IPS DF 4.7 (cell line): ENCODE measurements at regions not wholly inside any gene's neighbourhood (a gene's known extent, or its start where the extent isn't known, plus 50 kb on each side); places are given as distances from the start of the nearest gene placed in this dataset.

Experiments used
- DNase-seq: peaks from one replicate; pipeline ENCODE4 v3.0.0-alpha.2; 2013; ENCODE audit warnings: low spot score; ENCODE audit errors: extremely low read depth

DNA sequence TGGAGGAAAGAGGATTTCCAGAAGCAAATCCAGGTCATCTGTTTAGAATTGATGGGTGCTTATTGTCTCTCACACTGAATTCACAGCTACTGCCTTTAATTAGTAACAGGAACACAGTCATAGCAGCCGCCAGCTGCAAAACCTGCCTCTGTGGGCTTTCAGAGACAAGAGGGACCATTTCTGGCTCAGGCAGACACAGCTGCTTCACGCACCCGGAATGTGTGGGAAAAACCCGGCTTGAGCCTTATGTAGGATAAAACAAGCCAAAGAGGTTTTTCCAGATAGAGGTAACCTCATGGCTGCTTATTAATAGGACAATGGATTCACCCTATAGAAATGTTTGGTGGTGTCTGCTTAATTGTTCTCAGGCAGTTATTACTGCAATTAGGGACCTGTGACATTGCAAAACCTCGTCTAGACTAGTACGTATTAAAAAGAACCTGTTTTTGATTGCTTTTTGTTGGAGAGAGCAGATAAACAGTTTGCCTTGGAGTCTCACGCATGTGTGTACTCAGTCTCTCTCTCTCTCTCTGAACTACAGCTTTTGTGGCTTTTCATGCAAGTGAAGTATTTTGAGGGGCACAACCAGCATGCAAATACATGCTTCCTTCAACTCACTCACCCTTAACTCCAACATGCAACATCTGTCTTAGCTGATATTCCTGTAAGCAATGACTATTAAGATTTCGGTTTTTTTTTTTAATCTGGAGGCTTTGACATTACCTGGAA, 302.7 kb downstream of the PLK2 start:
- no peak for DNase-seq

DNA sequence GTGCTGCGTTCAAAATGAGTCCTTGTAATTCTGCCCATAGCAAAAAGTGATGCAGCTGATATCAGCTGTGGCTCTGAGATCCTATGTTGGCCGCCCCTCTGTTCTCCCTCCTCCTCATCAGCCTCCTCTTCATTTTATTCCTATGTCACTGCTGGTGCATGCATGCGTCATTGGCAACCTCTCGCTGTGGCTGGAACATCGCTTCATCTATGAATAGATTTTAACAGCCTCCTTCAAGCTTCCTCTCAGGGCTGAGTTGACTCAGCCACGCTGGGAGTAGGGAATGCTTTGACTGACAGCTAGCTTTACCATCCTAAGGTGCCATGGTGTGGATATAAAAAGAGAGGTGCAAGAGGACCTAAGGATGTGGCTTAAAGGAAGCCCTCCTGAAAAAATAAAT, 303.5 kb downstream of the PLK2 start:
- DNase-seq: no peak

DNA sequence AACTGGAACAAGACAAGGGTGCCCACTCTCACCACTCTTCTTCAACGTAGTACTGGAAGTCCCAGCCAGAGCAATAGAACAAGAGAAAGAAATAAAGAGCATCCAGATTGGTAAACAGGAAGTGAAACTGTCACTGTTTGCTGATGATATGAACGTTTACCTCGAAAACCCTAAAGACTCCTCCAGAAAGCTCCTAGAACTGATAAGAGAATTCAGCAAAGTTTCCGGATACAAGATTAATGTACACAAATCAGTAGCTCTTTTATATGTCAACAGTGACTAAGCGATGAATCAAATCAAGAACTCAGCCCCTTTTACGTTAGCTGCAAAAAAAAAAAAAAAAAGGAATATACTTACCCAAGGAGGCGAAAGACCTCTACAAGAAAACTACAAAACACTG, 306.6 kb downstream of the PLK2 start:
- no peak for DNase-seq

DNA sequence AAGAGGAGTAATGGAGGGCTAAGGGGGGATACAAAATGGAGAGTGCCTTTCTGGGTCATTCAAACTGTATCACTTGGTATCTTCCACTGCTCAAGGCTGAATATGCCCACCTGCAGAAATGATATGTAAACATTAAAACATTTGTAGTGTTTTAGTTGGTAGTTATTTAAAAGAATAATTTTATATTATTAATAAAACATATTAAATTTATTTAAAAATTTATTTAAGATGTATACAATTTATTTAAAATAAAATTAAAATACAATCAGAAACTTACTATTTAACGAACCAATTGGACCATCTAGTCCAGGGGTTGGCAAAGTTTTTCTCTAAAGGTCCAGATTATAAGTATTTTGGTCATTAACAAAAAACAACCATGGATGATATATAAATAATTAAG, 308.5 kb downstream of the PLK2 start:
- DNase-seq: no peak

DNA sequence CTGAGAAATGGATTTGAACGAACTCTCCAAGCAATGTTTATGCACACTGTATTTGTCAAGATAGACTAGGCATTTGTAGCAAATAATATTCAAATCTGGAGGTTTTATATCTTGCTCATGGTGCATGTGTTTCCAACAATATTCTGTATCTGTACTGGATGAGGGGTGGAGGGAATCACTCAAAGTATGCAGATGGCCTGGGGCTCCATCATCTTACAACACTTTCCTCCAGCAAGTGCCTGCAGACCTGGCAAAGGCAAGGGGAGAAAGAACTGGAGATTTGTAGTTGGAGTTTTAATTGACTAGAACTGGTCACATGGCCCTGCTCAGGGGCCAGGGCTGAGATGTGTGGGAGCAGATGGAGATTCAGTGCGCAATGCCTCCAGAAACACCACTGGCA, 309.0 kb downstream of the PLK2 start:
- no peak for DNase-seq

DNA sequence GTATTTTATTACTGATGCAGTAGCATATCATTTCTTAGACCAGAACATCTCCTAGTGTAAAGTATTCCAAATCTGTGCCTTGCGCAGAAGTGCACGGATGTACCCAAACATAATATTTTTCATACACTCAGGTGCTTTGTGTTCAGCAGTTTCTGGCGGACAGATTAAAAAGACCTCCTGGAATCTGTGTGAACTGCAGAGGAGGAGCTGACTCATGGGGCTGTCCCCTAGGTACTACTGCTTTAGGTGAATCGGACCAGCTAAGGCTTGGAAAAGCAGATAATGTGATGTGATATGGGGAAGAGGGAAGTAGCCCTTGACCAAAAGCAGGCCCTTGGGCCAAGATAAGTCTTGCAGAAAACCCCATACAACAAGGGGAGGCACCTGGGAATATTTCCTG, 310.1 kb downstream of the PLK2 start:
- no peak for DNase-seq

DNA sequence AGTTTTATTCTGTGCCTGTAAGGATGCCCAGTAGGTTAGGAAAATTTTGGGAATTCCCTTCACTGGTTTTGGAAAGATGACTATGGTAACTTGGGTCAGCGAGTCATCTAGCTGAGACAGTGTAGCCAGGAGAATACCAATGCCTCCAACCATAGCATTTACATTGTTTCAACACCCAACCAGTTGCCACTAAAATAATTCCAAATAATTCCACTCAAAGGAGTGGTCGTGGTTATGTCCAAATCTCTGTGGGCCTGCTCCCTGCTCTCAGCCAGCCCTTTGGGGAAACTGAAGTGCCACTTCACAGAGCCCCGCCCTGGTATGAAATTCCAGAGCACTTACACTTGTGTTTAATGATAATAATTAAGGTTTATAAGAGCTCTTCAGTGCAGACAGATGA, 310.5 kb downstream of the PLK2 start:
- DNase-seq: no peak

DNA sequence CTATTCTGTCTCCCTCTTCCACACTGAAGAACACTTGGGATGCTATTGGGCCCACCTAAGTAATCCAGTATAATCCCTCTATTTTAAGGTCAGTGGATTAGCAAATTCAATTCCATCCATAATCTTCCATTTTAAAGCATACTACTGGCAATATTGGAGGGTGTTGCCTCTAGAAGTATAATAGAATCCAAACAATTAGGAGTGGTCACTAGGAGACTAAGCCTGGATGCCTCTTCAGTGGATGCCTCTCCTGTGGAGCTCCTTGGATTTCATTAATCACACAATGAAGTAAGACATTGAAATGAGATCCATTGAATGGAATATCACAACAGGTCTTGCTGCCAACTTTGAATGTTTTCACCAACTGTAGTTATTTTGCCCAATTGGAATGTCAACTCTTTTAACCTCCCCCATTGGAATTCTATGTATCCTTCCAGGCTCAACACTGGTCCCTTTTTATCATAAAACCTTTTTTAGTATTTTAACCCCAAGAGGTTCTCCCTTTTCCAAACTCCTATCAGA, 311.6 kb downstream of the PLK2 start:
- DNase-seq: no peak

DNA sequence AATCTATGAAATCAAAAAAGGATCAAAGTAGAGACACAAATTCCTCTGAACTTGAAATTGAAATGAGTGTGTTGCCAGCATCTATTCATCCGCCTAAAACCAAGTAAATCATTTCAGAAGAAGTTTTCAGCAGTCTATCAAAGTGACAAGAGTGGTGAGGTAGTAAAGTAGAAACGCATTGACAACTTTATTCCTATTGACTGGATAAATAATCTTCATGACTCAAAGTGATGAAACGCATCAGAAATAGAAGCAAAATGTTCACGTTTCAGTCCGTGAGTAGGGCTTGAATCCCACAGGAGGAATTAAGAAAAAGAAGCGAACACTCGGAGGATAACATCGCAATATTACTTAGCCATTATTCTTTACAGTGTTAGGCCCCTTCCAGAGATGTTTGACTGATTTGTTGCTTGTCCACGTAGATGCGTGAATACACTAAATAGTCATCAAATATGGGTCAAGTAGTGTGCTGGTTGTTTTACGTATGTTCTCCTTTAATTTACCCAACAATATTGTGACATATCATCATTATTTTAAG, 314.4 kb downstream of the PLK2 start:
- DNase-seq: no peak

DNA sequence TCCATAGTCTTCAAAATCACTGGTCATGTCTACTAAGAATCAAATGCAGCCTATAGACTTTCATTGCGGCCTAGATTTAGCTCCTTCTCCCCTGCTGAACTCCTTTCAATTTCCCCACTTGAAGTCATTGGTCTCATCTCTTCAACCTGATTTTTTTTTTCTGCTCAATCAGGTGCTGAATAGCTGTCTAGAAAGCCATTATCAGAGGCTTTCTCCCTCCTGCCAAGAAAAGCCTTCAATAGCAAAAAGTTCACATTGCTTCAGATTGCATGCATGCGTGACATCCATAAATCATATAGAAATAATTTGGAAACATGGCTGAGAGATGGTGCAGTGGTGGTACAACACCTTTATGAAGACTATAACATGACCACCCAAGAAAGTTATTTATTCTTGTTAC, 316.2 kb downstream of the PLK2 start:
- no peak for DNase-seq

DNA sequence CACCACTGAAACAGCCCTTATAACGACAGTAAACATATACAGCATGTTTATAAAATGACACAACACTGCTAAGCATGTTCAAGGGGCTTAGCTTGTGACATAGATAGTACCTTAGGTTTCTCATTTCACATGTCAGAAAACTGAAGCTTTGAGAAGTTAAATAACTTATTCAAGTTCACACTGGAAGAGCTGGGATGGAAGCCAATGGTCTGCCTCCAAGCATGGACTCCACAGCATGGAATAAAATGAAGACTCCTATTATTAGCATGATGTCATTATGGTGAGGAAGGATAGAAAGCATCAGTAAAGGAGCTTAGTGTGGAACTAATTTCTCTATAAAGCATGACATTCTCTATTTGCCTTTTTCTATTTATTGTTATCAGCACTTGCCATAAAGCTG, 316.7 kb downstream of the PLK2 start:
- DNase-seq: no peak

DNA sequence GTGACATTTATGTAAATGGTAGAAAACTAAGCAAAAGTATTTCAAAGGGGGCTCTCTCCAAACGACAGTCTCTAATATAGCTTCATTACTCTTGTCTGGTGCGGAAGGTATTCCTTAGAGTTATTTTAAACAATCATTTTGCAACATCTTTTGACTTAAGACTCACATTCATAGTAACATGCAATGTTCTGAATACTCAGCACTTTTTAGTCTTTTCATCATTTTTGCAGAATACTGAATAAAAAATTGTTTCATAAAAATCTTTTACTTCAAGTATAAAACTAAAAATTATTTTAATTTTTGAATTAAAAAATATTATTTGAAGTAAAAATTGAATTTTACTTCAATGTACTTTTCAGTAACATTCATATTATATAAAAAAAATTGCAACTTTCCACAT, 321.1 kb downstream of the PLK2 start:
- DNase-seq: no peak

DNA sequence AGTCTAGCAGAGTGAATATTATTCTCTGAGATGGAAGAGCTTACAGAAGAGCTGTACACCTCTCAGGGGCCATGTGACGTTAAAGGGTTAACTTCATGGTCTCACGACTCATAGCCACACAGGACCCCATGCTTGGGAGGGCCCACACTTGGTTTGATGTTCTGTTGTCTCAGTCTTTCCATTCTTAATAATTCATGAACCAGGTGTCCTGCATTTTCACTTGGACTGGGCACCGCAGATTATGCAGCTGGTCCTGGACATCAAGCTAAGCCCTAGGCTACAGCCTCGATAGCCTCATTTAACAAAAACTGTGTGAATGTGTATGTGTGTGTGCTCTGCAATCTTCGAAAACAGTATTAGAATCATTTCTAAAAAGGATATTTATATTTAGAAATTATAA, 323.5 kb downstream of the PLK2 start:
- DNase-seq: no peak

DNA sequence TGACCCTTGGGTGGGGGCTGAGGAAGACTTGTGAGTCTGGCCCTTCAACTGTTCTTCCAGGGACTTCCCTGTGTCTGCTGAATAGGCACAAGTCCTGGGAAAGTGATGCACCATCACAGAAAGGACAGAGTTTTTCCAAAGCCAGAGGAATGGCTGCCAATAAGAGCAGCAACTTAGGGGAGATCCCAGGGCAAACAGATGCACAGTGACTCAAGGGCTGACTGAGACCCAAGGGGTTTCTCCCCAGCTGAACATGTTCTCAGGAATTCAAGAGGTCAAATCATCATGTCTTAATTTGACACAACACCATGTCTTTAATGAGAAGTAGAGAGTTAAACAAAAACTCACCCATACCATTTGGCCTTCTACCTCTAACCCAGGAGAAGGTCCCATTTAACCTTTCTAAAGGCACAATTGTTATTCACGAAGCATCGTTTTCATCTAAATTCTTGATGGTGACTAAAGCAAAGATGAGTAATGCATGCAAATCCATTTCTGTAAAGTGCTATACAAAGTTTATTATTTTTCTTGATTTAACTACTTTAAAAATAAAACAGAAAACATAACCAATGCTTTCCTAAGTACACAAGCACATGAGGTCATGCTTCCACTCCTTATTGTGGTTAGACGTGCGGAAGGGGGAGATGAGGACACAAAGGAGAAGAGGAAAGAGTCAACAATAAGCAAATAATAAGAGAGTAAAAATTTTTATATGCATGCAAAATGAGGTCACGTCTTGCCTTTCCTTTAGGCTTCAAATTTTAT, 324.1 kb downstream of the PLK2 start:
- DNase-seq: no peak

DNA sequence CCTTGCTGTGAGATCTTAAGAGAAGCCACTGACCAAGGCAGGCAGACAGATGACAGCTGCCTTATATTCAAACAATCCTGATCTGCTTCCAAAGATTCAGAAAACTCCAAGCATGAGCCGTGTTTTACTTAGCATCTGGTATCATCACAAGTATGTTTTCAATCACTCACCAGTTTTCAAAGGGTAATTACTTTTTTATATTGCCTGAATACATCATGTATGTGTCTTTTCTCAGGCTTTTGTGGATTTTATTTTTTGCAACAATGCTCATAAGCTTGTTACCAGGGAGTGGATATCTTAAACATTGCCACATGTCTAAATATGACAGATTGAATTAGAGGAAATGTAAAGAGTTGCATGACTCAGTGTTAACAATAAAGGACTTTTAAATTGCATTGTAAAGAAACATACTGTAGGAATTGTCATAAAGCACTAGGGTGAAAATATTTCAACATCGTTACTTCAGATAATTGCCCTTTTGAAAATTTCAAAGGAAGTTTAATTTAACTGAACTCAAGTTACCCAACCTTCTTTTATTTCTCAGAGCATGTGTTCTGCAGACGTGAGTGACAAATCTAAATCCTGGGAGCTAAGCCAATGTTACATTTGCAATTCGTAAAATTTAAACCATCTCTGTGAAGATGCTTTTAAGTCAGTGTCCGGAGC, 326.1 kb downstream of the PLK2 start:
- no peak for DNase-seq

DNA sequence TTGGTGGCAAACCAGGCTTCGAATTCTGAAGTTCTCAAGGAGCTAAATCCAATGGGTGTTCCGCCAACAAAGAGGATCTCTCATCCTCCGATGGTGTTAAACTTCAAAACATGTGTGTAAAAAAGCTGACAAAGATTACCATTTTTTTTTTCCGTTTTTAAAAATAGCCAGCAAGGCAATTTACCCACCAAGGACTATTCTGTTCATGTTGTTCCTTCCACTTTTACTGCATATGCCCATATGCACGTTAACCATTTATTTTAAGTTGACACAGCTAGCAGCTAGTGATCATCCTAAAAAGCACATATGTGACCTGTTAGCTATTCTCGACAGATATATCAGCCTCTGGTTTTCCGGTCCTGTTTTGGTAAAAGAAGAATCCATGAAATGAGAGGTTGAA, 326.7 kb downstream of the PLK2 start:
- DNase-seq: no peak

DNA sequence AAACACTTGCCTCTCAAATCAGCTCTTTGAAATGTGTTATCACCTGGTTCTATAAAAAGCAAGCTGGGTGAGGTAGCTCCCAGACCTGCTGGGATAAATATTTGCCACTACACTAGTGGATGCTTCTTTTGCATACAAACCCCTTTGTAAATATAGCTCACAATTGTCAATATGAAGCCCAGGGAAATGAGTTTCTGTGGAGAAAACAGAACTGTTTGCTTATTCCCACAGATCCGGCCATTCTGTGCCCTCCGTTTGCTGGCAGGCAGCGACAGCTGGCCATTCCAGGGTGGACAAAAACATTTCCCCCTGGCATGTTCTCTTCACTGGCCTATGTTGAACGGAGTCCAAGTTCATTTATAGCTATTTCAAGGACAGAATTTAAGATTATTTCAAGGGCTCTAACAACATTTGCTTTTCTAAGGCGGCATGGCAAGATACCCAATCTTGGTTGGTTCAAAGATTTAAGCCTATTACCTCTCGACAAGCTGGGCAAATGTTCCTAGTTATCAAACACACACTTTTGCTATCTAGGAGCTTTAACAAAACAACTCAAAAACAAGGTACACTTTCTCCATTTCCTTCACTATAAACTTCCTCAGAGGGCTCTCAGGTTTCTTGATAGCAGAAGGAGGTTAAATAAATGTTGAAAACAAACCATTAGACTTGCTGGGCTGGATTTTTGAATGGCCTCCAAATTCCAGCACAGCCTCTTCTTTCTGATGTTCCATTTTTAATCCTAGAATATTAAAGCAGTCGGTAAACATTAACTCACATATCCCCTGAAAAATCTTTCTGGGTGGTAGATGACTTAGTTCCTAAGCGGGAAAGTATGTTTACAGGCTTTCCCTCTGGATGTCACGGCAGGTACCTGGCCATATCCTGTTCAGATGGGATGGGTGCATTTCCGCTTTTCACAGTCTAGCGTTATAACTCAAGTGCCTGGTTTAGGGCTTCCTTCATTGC, 332.3 kb downstream of the PLK2 start:
- no peak for DNase-seq

DNA sequence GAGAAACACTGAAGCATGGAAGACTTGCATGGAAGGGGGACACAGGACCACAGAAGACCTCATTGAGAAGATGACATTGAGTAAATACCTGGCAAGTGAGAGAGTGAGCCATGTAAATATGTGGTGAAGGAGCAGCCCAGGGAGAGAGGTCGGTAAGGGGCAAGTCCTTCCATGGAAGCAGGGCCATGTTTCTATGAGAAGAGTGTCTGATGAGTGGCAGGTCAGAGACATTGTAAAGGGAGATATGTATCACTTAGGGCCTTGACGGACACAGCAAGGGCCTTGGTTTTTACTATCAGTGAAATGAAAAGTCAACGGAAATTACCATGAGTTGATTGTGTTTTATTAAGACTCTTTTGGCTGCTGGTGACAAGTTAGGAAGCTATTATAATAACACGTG, 336.4 kb downstream of the PLK2 start:
- no peak for DNase-seq

DNA sequence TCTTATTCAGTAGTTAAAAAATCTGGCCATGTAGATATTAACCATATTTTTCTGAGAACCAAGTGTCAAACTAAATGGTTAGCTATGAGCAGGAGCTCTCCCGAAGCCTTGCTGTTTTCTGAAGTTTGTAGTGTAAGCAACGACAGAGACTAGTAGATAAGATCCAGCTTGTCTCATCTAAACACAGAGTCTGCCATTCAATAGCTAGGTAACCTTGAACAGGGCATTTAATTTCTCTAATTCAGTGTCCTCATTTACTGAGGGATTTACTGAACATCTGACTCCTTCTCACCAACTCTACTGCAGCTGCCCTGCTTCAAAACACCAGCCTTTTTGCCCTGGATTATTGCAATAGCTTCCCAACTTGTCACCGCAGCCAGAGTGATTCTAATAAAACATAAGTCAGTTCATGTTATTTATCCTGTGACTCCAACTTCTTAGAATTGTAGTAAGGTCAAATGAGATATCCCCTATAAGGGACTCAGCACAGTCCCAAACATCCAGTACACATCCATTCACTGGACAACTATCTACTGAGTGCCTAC, 337.0 kb downstream of the PLK2 start:
- no peak for DNase-seq

DNA sequence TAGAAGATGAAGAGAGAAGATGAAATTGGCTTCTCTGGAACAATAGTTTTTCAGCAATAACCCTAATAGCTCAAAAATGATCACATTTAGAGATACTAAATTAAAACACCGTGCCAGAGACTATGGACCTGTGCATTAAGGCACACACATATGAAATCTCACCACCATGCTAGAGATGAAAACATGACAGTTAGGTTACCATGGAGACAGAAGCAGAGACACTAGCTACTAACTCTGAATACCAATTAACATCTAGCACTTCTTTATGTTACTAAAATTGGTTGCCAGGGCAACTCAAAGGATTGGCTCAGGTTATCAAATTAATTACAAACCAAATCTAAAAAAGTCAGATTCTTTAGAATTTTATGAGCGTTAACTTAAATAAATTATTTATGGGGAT, 337.7 kb downstream of the PLK2 start:
- no peak for DNase-seq

DNA sequence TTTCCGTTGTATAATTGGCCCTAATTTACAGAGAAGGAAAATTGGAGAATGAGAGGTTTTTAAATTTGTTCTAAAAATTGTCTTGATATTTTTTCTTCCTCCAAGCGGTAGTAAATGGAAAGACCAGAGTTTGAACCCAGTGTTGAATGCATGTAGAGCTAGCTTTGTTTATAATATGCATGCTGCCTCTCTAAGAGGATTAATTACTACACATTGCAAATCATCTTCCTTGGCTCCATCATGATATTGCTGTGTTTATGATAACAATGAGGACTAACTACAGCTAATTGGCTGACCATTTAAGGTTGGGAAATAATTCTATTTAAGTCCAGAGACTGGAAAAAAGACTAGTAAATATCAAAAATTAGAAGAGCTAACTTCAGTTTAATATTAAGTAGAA, 338.5 kb downstream of the PLK2 start:
- no peak for DNase-seq
